GM21367 (cell line): ENCODE measurements at regions not wholly inside any gene's neighbourhood (a gene's known extent, or its start where the extent isn't known, plus 50 kb on each side); places are given as distances from the start of the nearest gene placed in this dataset.
"Not testable (repeated sequence)": the region's sequence is repeated elsewhere in the genome, so short reads cannot be mapped to it uniquely, and the experiment has no call there.

Experiments
- ATAC-seq: cut with Tn5 transposase; IDR thresholded peaks from one replicate; pipeline ENCODE4 v1.9.1; 2021; ENCODE audit not compliant: unreplicated experiment

- ATAC-seq = no peak
Observed at GRCh38 chr2:36302911-36303310, 52.7 kb upstream of the CRIM1 start.

DNA sequence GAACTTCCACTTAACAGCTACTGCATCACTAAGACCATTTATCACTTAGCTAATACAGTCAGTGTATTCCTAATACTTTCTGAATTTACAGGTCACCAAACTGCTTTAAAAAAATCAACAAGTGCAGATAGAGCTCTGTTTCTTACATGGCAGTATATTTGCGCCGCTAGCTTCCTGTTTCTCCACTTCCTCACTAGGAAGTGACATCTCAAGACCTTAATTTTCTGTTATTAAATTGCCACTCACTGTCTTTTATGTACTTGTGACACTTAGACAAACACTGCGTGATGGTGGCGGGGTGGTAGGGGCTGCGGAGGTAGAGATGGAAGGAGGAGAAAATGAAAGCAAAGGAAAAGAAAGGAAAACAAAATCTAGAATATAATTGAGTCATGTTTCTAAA is 53.7 kb upstream of the CRIM1 start:
- no peak for ATAC-seq

DNA sequence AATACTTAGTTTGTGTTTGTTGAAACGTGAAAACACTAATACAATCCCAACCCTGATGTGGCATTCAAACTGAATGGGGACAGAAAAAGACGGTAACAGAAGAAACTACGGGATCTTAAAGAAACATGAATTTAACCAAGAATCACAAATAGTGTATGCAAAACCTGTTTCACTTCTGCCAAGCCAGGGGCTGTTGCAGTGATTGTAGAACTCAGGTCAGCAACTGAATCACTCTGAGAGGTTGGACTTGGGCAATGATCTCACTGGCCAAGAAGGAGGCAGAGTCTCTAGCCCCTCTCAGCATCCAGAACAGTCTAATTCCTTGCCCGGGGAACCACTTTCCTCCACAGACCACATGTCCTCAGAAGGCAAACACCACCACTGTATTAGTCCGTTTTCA is 54.9 kb upstream of the CRIM1 start:
- ATAC-seq = no peak

DNA sequence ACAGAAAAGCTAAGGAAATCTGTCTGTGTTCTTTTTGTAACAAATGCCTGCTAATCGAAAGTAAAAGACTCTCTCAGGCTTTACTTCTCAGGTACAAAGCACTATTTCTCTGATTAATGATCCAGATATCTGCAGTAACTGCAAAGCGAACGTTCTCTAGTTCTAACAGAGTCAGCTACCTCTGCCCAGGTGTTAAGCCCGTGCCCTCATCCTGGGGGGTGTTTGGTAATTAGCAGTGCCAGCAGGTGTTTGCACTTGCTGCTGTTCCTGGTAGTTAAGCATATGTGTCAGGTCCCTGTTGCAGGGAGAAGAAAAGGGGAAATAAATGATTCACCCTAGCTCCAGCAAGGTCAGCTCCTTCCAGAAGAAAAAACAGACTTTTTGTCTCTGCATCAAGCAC is 58.8 kb upstream of the CRIM1 start:
- no peak for ATAC-seq

- no peak for ATAC-seq
Observed at GRCh38 chr2:36294316-36294721, 61.3 kb upstream of the CRIM1 start.

DNA sequence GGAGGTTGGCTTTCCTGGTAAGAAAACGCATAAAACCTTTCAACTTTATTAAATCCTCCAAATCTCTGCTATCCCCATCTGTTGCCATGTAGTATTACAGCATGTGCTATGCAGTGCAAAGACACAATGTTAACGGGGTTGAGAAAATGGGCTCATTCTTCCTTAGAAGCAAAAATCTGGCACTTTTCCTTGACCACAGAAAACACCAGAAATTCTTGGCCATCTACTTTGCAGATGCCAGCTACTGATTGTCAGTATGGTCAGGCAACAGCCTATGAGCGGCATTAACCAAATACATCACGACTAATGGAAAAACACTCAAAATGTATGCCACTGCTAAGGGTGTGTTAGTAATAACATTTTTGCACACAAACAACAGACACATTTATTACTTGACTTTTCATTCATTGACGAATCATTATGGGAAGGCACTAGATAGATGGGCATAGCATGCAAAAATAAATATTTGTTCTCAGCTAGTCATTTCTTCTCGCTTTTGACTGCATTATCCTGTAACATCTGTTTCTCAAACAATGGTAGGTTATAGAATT is 65.2 kb upstream of the CRIM1 start:
- ATAC-seq = no peak

DNA sequence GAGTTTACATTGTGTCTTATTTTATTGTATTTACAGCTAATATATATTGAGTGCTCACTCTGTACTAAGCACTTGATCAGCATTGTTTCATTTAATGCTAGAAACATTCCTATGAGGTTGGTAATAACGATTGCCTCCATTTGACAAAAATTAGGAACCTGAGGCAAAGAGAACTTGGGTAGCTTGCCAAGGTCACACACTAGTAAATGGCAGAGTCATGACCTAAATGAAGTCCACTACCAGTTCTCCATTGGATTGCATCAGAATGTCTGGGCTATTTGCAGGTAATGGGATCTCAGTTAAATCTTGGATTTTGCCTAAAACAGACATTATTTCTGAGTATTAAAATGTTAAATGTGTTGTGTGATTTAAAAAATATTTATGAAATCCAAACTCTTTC is 65.8 kb upstream of the CRIM1 start:
- ATAC-seq = no peak

GRCh38 chr2:36287363-36288275 is 68.0 kb upstream of the CRIM1 start:
- ATAC-seq = no peak

GRCh38 chr2:36279506-36279905 is 76.1 kb upstream of the CRIM1 start:
- ATAC-seq = not testable (repeated sequence)

DNA sequence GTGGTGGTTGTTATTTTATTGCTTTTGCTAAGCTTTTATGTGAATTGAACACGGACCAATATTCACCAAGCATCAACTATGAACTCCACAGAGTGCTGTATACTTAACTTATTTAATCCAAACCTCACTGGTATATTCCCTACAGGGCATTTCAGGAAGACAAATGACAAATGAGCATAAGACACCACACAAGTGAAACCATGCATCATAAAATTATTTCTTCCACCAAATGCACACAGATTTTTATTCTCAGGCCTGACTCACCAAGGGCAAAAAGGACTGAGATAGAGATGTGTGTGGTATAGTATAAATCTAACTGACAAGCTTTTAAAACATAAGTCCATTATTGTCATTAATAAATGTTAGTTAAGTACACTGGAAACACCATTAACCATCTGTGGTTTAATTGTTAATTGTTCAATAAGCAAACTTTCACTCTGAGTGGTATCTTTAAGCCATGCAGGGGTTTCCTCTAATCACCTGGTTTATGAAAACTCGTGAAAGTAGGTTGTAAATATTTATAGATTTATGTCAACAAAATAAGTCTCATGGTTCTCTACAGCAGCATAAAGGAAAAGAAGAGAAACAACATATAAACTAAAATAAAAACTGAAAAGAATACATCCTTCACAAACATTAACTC is 77.6 kb upstream of the CRIM1 start:
- no peak for ATAC-seq

DNA sequence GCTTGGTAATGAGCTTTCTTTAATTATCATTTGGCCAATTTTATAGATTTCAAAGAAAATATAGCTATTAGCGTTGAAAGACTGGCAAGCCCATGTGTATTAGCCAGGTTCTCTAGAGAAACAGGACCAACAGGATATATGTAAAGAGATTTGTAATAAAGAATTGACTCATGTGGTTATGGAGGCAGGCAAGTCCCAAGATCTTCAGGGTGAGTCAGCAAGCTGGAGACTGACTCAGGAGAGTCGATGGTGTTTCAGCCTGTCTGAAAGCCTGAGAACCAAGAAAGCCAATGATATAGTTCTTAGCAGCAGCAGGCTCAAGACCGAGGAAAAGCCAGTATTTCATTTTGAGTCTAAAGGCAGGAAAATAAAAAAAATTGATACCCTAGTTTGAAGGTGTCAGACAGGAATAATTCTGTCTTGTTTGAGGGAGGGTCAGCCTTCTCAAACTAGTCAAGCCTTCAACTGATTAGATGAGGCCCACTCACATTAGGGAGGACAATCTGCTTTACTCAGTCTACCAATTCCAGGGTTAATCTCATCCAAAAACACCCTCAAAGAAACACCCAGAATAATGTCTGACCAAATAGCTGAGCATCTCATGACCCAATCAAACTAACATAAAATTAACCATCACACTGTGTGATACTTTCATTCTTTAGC is 78.3 kb upstream of the CRIM1 start:
- ATAC-seq = no peak

GRCh38 chr2:36271266-36271665 is 84.3 kb upstream of the CRIM1 start:
- no peak for ATAC-seq

DNA sequence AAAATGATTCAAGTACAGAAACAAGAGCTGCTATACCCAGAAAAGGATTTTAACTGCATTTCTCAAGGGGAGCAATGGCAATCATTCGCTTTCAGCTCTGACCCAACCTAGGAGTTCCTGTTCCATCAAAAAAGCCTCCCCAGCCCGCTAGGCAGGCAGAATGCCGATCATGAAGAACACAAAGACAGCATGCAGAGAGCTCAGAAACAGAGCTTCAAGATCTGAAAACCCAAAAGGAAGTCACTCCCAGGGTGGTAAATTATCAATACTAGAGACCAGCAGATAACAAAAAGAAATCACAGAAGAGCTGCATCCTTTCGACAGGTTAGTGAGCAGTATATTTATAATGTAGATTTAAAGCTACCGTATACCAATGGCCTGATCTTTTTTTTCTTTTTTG is 84.8 kb upstream of the CRIM1 start:
- ATAC-seq = no peak

- no peak for ATAC-seq
Observed at GRCh38 chr2:36267194-36267593, 88.4 kb upstream of the CRIM1 start.

- no peak for ATAC-seq
Observed at GRCh38 chr2:36266536-36267121, 88.9 kb upstream of the CRIM1 start.

GRCh38 chr2:36262581-36262980 is 93.0 kb upstream of the CRIM1 start:
- no peak for ATAC-seq

DNA sequence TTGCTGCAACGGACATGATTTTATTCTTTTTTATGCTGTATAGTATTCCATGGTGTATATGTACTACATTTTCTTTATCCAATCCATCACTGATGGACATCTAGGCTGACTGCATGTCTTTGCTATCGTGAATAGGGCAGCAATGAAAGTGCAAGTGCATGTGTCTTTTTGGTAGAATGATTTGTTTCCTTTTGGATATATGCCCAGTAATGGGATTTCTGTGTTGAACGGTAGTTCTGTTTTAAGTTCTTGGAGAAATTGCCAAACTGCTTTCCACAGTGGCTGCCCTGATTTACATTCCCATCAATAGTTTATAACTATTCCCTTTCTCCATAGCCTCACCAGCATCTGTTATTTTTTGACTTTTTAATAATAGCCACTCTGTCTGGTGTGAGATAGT is 99.7 kb upstream of the CRIM1 start:
- ATAC-seq = no peak

DNA sequence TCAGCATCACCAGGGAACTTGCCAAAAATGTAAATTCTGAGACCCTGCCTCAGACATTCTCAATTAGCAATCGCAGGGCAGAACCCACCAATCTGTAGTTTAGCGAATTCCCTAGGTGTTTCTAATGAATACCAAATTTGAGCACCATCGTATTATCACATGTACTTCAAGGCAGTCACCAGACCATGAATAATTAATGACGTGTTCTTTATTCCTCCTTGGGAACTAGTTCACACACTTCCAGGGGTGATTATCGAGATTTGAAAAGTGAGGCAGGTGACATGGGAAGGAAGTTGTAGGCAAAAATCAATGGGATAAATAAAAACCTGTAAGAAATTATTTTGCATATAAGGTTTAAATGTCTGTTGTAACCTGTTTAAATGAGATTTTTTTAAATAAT is 102.5 kb upstream of the CRIM1 start:
- ATAC-seq = no peak

- peak; percentile 82 for ATAC-seq
Observed at GRCh38 chr2:36246320-36246990, 109.1 kb upstream of the CRIM1 start.

DNA sequence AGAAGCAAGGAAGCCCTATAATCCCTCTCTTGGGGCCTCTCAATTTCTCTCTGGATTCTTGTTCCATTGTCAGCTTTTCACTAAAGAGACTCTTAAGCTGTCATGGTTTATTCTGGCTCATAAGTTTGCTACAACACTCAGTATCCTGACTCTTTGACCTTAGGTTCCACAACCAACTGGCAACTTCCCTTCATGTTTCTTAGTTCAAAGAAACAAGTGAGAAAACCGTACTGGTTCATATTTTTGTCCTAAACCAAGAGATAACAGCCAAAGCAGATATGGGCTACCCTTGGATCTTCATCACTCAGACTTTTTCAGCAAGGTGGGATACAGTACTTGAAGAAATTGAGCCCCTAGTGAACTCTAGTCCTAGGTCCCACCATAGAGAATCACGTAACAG is 109.9 kb upstream of the CRIM1 start:
- no peak for ATAC-seq

GRCh38 chr2:36238106-36238505 is 117.5 kb upstream of the CRIM1 start:
- no peak for ATAC-seq
